H1 (cell line): ENCODE measurements at regions not wholly inside any gene's neighbourhood (a gene's known extent, or its start where the extent isn't known, plus 50 kb on each side); places are given as distances from the start of the nearest gene placed in this dataset.

Source experiments
- CTCF ChIA-PET: fragments of 300-600 bp; sonication (Branson Sonifier 250); formaldehyde crosslinking; loops from one replicate; lab custom pipeline; 2021; ENCODE audit not compliant: partially characterized antibody; lab: Charles Lee
- POLR2A ChIA-PET: fragments of 300-600 bp; sonication (Branson Sonifier 250); formaldehyde crosslinking; loops from one replicate; lab custom pipeline; 2021; ENCODE audit warnings: inconsistent platforms; ENCODE audit not compliant: partially characterized antibody; lab: Charles Lee
- DNase-seq, 2 experiments: peaks; one replicate each; pipeline versions ENCODE4 v3.0.0 to v3.0.0-alpha.2; 2010 to 2022; ENCODE audit warnings: low spot score in 2 of 2, low read depth in 1 of 2, mixed read lengths in 1 of 2
- FAIRE-seq: peaks from 2 replicates; lab custom pipeline; 2011; peaks lifted over from hg19 to GRCh38; lab: Jason Lieb, UNC
- H2AFZ ChIP-seq: 2 replicates; pipeline ENCODE4 v1.8.1; 2012; ENCODE audit warnings: low read length, inconsistent platforms
- H2AK5ac ChIP-seq: 2 replicates; pipeline ENCODE4 v1.6.1; 2013; ENCODE audit warnings: low read depth, low read length
- H2BK120ac ChIP-seq: replicated peaks from 2 replicates; pipeline ENCODE3; 2013; ENCODE audit warnings: low read depth, low read length, inconsistent platforms
- H2BK12ac ChIP-seq: 2 replicates; pipeline ENCODE4 v1.6.1; 2013; ENCODE audit warnings: low read depth, low read length
- H2BK15ac ChIP-seq: 2 replicates; pipeline ENCODE4 v1.6.1; 2013; ENCODE audit warnings: low read length
- H2BK20ac ChIP-seq: 2 replicates; pipeline ENCODE4 v1.6.1; 2013; ENCODE audit warnings: low read length
- H2BK5ac ChIP-seq: 2 replicates; pipeline ENCODE4 v1.6.1; 2013; ENCODE audit warnings: low read depth, low read length
- H3K14ac ChIP-seq: 2 replicates; pipeline ENCODE4 v1.6.1; 2013; ENCODE audit warnings: inconsistent platforms; ENCODE audit not compliant: insufficient read length
- H3K18ac ChIP-seq: 2 replicates; pipeline ENCODE4 v1.6.1; 2013; ENCODE audit warnings: low read length; ENCODE audit errors: extremely low read depth
- H3K23ac ChIP-seq: 2 replicates; pipeline ENCODE4 v1.6.1; 2013; ENCODE audit warnings: inconsistent platforms; ENCODE audit not compliant: insufficient read length
- H3K23me2 ChIP-seq: 2 replicates; pipeline ENCODE4 v1.6.1; 2013; ENCODE audit warnings: low read depth, low read length
- H3K27ac ChIP-seq: 2 replicates; pipeline ENCODE4 v1.6.1; 2011; ENCODE audit warnings: low read depth, low read length, inconsistent platforms
- H3K27me3 ChIP-seq, 4 experiments: replicated peaks in 1 of 4; 1 replicate in 1 of 4; 2 replicates in 3 of 4; pipeline versions ENCODE4 v1.6.1 to v1.8.1; 2011 to 2013; ENCODE audit warnings: low read length in 3 of 4, mild to moderate bottlenecking in 3 of 4, inconsistent platforms in 2 of 4, mixed read lengths in 2 of 4, moderate library complexity in 1 of 4; ENCODE audit not compliant: control insufficient read depth in 3 of 4, insufficient read depth in 3 of 4; ENCODE audit errors: extremely low read depth in 1 of 4
- H3K36me3 ChIP-seq, 4 experiments: 2 replicates each; pipeline versions ENCODE4 v1.6.1 to v1.8.1; 2011 to 2013; ENCODE audit warnings: mild to moderate bottlenecking in 4 of 4, low read length in 3 of 4, moderate library complexity in 2 of 4, control low read depth in 1 of 4, inconsistent platforms in 1 of 4; ENCODE audit not compliant: insufficient read depth in 4 of 4, control insufficient read depth in 2 of 4
- H3K4ac ChIP-seq: replicated peaks from 2 replicates; pipeline ENCODE3; 2013; ENCODE audit warnings: low read length, low read depth, mixed read lengths, inconsistent platforms; ENCODE audit not compliant: insufficient read length
- H3K4me1 ChIP-seq, 4 experiments: replicated peaks in 1 of 4; 1 replicate in 1 of 4; 2 replicates in 3 of 4; pipeline versions ENCODE4 v1.6.1 to v1.8.1; 2011 to 2013; ENCODE audit warnings: low read length in 3 of 4, inconsistent platforms in 2 of 4, mixed read lengths in 1 of 4; ENCODE audit not compliant: insufficient read depth in 4 of 4, control insufficient read depth in 3 of 4
- H3K4me2 ChIP-seq, 2 experiments: 2 replicates each; pipeline versions ENCODE4 v1.6.1 to v1.8.1; 2011 to 2013; ENCODE audit warnings: low read depth in 2 of 2, low read length in 2 of 2, control low read depth in 1 of 2, inconsistent platforms in 1 of 2, mild to moderate bottlenecking in 1 of 2; ENCODE audit not compliant: insufficient read depth in 1 of 2
- H3K4me3 ChIP-seq, 4 experiments: fragments of 200-600, 300-600 bp in 1 of 4; sonication (generic), shearing (Covaris generic), sonication (Bioruptor Twin) in 1 of 4; 2 replicates each; pipeline versions ENCODE4 v1.5.1 to v1.8.1; 2011 to 2016; ENCODE audit warnings: low read length in 4 of 4, low read depth in 3 of 4, control low read depth in 2 of 4, inconsistent platforms in 2 of 4, mild to moderate bottlenecking in 2 of 4, mixed read lengths in 1 of 4, moderate library complexity in 1 of 4; ENCODE audit not compliant: insufficient read depth in 2 of 4; ENCODE audit errors: extremely low read depth in 1 of 4
- H3K56ac ChIP-seq: replicated peaks from 2 replicates; pipeline ENCODE3; 2013; ENCODE audit warnings: low read depth, mild to moderate bottlenecking, mixed read lengths, low read length, inconsistent platforms; ENCODE audit not compliant: insufficient read length
- H3K79me1 ChIP-seq: 2 replicates; pipeline ENCODE4 v1.6.1; 2013; ENCODE audit warnings: low read depth, low read length, control low read depth
- H3K79me2 ChIP-seq, 2 experiments: 2 replicates each; pipeline versions ENCODE4 v1.6.1 to v1.8.1; 2012 to 2013; ENCODE audit warnings: low read length in 2 of 2, mild to moderate bottlenecking in 2 of 2, inconsistent platforms in 1 of 2; ENCODE audit not compliant: insufficient read depth in 2 of 2, control insufficient read depth in 1 of 2
- H3K9ac ChIP-seq, 4 experiments: replicated peaks in 1 of 4; 1 replicate in 1 of 4; 2 replicates in 3 of 4; pipeline versions ENCODE4 v1.6.1 to v1.8.1; 2011 to 2013; ENCODE audit warnings: low read depth in 3 of 4, low read length in 3 of 4, control low read depth in 2 of 4, mild to moderate bottlenecking in 2 of 4, moderate library complexity in 2 of 4, inconsistent platforms in 1 of 4; ENCODE audit errors: extremely low read depth in 1 of 4
- H3K9me3 ChIP-seq, 2 experiments: 2 replicates each; pipeline versions ENCODE4 v1.6.1 to v1.8.1; 2012 to 2013; ENCODE audit warnings: mild to moderate bottlenecking in 2 of 2, moderate library complexity in 2 of 2, control low read depth in 1 of 2, inconsistent platforms in 1 of 2, low read depth in 1 of 2, low read length in 1 of 2, mixed read lengths in 1 of 2; ENCODE audit not compliant: insufficient read depth in 2 of 2
- H4K20me1 ChIP-seq, 2 experiments: replicated peaks in 1 of 2; 2 replicates each; pipeline versions ENCODE3 to v1.8.1; 2011 to 2013; ENCODE audit warnings: inconsistent platforms in 2 of 2, low read length in 2 of 2, mild to moderate bottlenecking in 1 of 2; ENCODE audit not compliant: insufficient read depth in 2 of 2, control insufficient read depth in 1 of 2
- H4K5ac ChIP-seq: 2 replicates; pipeline ENCODE4 v1.6.1; 2013; ENCODE audit warnings: low read length, low read depth, mixed read lengths, inconsistent platforms; ENCODE audit not compliant: insufficient read length
- H4K8ac ChIP-seq: 2 replicates; pipeline ENCODE4 v1.8.0; 2013; ENCODE audit warnings: mild to moderate bottlenecking, moderate library complexity, low read length, inconsistent platforms; ENCODE audit not compliant: insufficient read depth; ENCODE audit errors: extremely low read depth
- H4K91ac ChIP-seq: replicated peaks from 2 replicates; pipeline ENCODE3; 2013; ENCODE audit warnings: low read length, mixed read lengths, inconsistent platforms; ENCODE audit not compliant: insufficient read length
- CEBPB ChIP-seq: IDR thresholded peaks from 2 replicates; pipeline ENCODE4 v1.6.1; 2012; ENCODE audit warnings: low read depth, low read length
- CREB1 ChIP-seq: IDR thresholded peaks from 2 replicates; pipeline ENCODE4 v1.6.1; 2012; ENCODE audit warnings: inconsistent platforms
- EGR1 ChIP-seq: IDR thresholded peaks from 2 replicates; pipeline ENCODE4 v1.6.1; 2011; ENCODE audit warnings: low read depth, low read length, borderline replicate concordance
- HDAC2 ChIP-seq, 2 experiments: fragments of 300-600 bp in 1 of 2; sonication (generic) in 1 of 2; IDR thresholded peaks; 2 replicates each; pipeline ENCODE4 v1.6.1; 2011 to 2012; ENCODE audit warnings: low read depth in 2 of 2, low read length in 2 of 2, mild to moderate bottlenecking in 2 of 2, moderate library complexity in 2 of 2, borderline replicate concordance in 1 of 2, inconsistent platforms in 1 of 2
- JUN ChIP-seq: IDR thresholded peaks from 2 replicates; pipeline ENCODE4 v1.6.1; 2011; ENCODE audit warnings: low read depth, mild to moderate bottlenecking, improper control_type of control experiment, low read length
- KDM1A ChIP-seq: fragments of 200-600, 300-600 bp; sonication (generic); IDR thresholded peaks from 2 replicates; pipeline ENCODE4 v1.7.1; 2016; ENCODE audit warnings: mild to moderate bottlenecking, low read length, borderline replicate concordance
- MAFK ChIP-seq: IDR thresholded peaks from 2 replicates; pipeline ENCODE4 v1.6.1; 2012; ENCODE audit warnings: low read depth, mild to moderate bottlenecking, improper control_type of control experiment, low read length
- PHF8 ChIP-seq: fragments of 200-600 bp; sonication (generic); conservative IDR thresholded peaks from 2 replicates; pipeline ENCODE4 v1.7.1; 2012; ENCODE audit warnings: low read depth, mild to moderate bottlenecking, inconsistent platforms, low read length, moderate library complexity
- SRF ChIP-seq: IDR thresholded peaks from 2 replicates; pipeline ENCODE4 v1.6.1; 2011; ENCODE audit warnings: mild to moderate bottlenecking, low read depth, low read length, moderate library complexity
- TBP ChIP-seq: IDR thresholded peaks from 2 replicates; pipeline ENCODE4 v1.6.1; 2011; ENCODE audit warnings: low read depth, low read length, improper control_type of control experiment
- YY1 ChIP-seq: IDR thresholded peaks from 2 replicates; pipeline ENCODE4 v1.6.1; 2011; ENCODE audit warnings: low read depth, mild to moderate bottlenecking, low read length
- WGBS, 2 experiments: shearing (Covaris generic) in 1 of 2; methylation state at CpG; one replicate each; pipeline versions ENCODE4 v1.1.6 to v1.1.7; 2013 to 2015; ENCODE audit warnings: low lambda C conversion rate in 2 of 2, mixed read lengths in 2 of 2, inconsistent platforms in 1 of 2, low coverage in 1 of 2, missing lambda C conversion rate in 1 of 2; ENCODE audit not compliant: insufficient replicate concordance in 2 of 2, insufficient coverage in 1 of 2, insufficient read length in 1 of 2; ENCODE audit errors: extremely low coverage in 1 of 2, missing lambda C conversion rate in 1 of 2; 5-methylcytosine and 5-hydroxymethylcytosine counted together
- TF ChIP-seq, protein P1 (sequence below), 3 experiments: IDR thresholded peaks; 1 replicate in 2 of 3; 2 replicates in 1 of 3; pipeline versions ENCODE4 v1.5.1 to v1.6.1; 2011; ENCODE audit warnings: low read length in 3 of 3, mild to moderate bottlenecking in 3 of 3, inconsistent platforms in 2 of 3, low read depth in 1 of 3, moderate library complexity in 1 of 3; ENCODE audit not compliant: insufficient read depth in 1 of 3; ENCODE audit errors: control extremely low read depth in 1 of 3

DNA sequence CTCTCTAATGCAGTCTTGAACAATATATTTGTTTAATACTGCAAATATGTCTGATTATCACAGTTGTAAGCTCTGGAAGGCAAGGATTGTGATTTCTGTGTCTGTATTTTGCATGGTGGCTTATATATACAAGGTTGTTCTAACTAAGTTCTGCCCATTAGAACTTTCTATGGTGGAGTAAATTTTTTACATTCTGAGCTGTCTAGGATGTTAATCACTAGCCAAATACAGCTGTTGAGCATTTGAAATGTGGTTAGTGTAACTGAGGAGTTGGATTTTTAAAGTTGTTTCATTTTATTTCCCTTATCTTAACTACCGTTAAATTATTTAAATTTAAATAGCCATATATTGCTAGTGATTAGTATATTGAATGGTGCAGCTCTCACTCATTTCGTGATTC, 64.3 kb upstream of the DMRTA1 start:
- Histone ChIP-seq H3K4me1 (no peaks in the 10 kb centered on the region), H2BK120ac (no peak overlapping the region), H3K9me3 (no peaks in the 10 kb centered on the region), H4K91ac (no peak overlapping the region), H3K79me2 (no peaks in the 10 kb centered on the region), H3K79me1 (no peaks in the 10 kb centered on the region), H3K56ac (no peak overlapping the region), H3K18ac (no peak overlapping the region), H3K36me3 (no peaks in the 10 kb centered on the region), H4K5ac (no peak overlapping the region), H4K8ac (no peak overlapping the region), H3K27ac (no peak overlapping the region), H2AK5ac (no peak overlapping the region), H2AFZ (no peak overlapping the region), H3K4me3 (no peak overlapping the region), H3K23ac (no peak overlapping the region), H3K27me3 (no peaks in the 10 kb centered on the region), H2BK12ac (no peak overlapping the region), H2BK5ac (no peak overlapping the region), H3K4ac (no peak overlapping the region), H3K14ac (no peak overlapping the region), H3K4me2 (no peak overlapping the region), H4K20me1 (no peaks in the 10 kb centered on the region), H3K9ac (no peak overlapping the region), H3K23me2 (no peaks in the 10 kb centered on the region; the same call in 1 of the 2 replicates), H2BK20ac (no peak overlapping the region), H2BK15ac (no peak overlapping the region)
- ChIA-PET POLR2A (no interaction called here), CTCF (interaction anchor here (1.1 kb wide), 1 partner anchor 14 kb away, joined by 3 read pairs; no protein-coding TSS in a partner anchor)
- DNase-seq, result no peak
- FAIRE-seq, result no peak
- 84% methylated on average over 2 of the region's 2 CpGs; no CpG with 5 or more reads in 1 of the 2 experiments for WGBS, 2 experiments
- no peak for TF ChIP-seq MAFK
- no peak for TF ChIP-seq KDM1A
- TF ChIP-seq HDAC2 (IDR thresholded peaks at IDR 0.05; ENCODE audit: borderline replicate concordance in 1 of 2, low read depth in 2 of 2, low read length in 2 of 2), result no peak
- TF ChIP-seq SRF, result no peak
- TF ChIP-seq JUN, result no peak
- TF ChIP-seq TBP, result no peak
- no peak for TF ChIP-seq YY1
- no peak for TF ChIP-seq CREB1
- TF ChIP-seq, protein P1, sequence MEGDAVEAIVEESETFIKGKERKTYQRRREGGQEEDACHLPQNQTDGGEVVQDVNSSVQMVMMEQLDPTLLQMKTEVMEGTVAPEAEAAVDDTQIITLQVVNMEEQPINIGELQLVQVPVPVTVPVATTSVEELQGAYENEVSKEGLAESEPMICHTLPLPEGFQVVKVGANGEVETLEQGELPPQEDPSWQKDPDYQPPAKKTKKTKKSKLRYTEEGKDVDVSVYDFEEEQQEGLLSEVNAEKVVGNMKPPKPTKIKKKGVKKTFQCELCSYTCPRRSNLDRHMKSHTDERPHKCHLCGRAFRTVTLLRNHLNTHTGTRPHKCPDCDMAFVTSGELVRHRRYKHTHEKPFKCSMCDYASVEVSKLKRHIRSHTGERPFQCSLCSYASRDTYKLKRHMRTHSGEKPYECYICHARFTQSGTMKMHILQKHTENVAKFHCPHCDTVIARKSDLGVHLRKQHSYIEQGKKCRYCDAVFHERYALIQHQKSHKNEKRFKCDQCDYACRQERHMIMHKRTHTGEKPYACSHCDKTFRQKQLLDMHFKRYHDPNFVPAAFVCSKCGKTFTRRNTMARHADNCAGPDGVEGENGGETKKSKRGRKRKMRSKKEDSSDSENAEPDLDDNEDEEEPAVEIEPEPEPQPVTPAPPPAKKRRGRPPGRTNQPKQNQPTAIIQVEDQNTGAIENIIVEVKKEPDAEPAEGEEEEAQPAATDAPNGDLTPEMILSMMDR (IDR thresholded peaks at IDR 0.05; ENCODE audit: control extremely low read depth in 1 of 3, insufficient read depth in 1 of 3, low read depth in 1 of 3, low read length in 3 of 3), result no peak
- no peak for TF ChIP-seq PHF8
- TF ChIP-seq CEBPB, result no peak
- TF ChIP-seq EGR1, result no peak
